DOHH2 (cell line): ENCODE measurements at regions not wholly inside any gene's neighbourhood (a gene's known extent, or its start where the extent isn't known, plus 50 kb on each side); places are given as distances from the start of the nearest gene placed in this dataset.

Experiments
- EZH2phosphoT487 ChIP-seq: fragments of 200-600 bp; sonication (generic); IDR thresholded peaks from 2 replicates; pipeline ENCODE4 v1.6.1; 2017; ENCODE audit warnings: borderline replicate concordance, mild to moderate bottlenecking, antibody characterized with exemption, low read length, moderate library complexity, mixed read lengths
- TF ChIP-seq, protein P1 (sequence below): fragments of 200-600 bp; sonication (generic); IDR thresholded peaks from one replicate; pipeline ENCODE4 v1.5.1; 2014; ENCODE audit warnings: antibody characterized with exemption, mild to moderate bottlenecking, low read depth, low read length; ENCODE audit not compliant: poor library complexity, severe bottlenecking

DNA sequence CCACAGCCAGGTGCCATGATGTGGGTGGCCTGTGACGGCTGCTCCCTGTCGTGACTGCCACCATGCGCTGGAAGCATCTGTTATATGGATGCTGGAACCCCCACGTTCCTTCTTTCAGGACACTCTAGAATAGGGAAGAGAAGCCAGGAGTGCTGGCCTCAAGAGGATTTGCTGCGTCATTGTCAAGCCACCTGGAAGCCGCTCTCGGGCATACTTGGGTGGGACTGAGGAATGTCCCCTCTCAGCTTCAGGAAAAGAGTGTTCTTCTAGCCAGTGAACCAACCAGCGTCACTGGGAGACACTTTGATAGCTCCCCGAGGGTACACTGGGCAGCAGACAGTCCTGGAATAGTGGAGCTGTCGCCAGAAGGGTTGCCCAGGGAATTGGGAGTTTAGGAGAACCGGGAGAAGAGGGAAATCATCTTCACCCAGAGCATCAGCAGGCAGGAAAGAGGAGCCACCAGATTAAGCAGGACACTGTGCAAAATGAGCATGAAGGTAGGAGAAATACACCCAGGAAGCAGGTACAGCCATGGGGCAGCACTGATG lies 130.8 kb upstream of the SASH1 start:
- TF ChIP-seq, protein P1, sequence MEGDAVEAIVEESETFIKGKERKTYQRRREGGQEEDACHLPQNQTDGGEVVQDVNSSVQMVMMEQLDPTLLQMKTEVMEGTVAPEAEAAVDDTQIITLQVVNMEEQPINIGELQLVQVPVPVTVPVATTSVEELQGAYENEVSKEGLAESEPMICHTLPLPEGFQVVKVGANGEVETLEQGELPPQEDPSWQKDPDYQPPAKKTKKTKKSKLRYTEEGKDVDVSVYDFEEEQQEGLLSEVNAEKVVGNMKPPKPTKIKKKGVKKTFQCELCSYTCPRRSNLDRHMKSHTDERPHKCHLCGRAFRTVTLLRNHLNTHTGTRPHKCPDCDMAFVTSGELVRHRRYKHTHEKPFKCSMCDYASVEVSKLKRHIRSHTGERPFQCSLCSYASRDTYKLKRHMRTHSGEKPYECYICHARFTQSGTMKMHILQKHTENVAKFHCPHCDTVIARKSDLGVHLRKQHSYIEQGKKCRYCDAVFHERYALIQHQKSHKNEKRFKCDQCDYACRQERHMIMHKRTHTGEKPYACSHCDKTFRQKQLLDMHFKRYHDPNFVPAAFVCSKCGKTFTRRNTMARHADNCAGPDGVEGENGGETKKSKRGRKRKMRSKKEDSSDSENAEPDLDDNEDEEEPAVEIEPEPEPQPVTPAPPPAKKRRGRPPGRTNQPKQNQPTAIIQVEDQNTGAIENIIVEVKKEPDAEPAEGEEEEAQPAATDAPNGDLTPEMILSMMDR, result no peak
- no peak for TF ChIP-seq EZH2phosphoT487
